ENCODE measurements at regions not wholly inside any gene's neighbourhood (a gene's known extent, or its start where the extent isn't known, plus 50 kb on each side); places are given as distances from the start of the nearest gene placed in this dataset.
A peak's percentile ranks its signal among the peaks of the same experiment; 100 is the strongest.

- no peak for DNase-seq (ENCODE audit: low spot score)
- ATAC-seq, result no peak
Observed at GRCh38 chr16:5386989-5387388, 289.4 kb upstream of the EEF2KMT start.

DNA sequence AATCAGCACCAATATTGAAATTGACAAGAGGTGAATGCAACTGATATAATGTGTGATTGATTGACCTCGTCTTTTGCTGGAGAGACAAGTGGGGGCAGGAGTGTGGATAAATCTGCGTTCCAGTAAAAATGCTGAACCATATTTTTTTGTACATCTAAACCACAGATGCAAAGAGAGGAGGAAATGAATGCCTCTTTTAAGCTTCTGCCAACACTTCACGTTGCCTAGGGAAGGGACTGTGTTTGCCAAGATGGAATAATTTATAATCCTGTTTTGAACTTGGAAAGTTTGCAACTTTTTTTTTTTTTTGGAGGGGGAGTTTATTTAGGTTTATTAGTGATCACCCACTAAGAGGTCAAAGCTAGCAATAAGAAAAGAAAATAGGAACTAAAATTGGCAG is 288.2 kb upstream of the EEF2KMT start:
- DNase-seq (ENCODE audit: low spot score), result no peak
- ATAC-seq, result no peak

- DNase-seq (ENCODE audit: low spot score) (no peak), ATAC-seq (no peak)
Observed at GRCh38 chr16:5385115-5385514, 287.5 kb upstream of the EEF2KMT start.

DNA sequence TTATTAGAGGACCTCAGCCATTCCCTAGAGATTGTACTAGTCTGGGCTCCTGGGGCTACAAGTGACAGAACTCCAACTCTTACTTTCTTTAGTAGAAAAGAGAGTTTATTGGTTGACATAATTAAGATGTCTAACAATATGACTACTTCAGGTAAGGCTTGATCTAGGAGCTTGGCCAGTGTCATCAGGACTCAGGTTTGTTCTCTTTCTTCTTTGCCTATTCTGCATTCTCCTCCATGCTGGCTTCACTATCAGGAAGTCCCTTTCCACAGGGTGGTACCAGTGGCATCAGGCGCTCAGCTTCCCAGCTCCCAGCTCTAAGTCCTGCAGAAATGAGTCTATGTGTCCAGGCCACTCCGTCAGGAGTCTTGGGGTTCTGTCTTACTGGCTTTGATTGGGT is 286.1 kb upstream of the EEF2KMT start:
- DNase-seq (ENCODE audit: low spot score) (no peak), ATAC-seq (no peak)

GRCh38 chr16:5382484-5382883 is 284.9 kb upstream of the EEF2KMT start:
- DNase-seq (ENCODE audit: low spot score), result no peak
- ATAC-seq, result no peak

- DNase-seq (ENCODE audit: low spot score) (no peak), ATAC-seq (no peak)
Observed at GRCh38 chr16:5381481-5381880, 283.9 kb upstream of the EEF2KMT start.

- no peak for DNase-seq (ENCODE audit: low spot score)
- no peak for ATAC-seq
Observed at GRCh38 chr16:5379954-5380353, 282.4 kb upstream of the EEF2KMT start.

GRCh38 chr16:5378531-5378930 is 280.9 kb upstream of the EEF2KMT start:
- DNase-seq (ENCODE audit: low spot score), result no peak
- ATAC-seq, result no peak

GRCh38 chr16:5377280-5377898 is 279.8 kb upstream of the EEF2KMT start:
- ATAC-seq (no peak), DNase-seq (ENCODE audit: low spot score) (no peak)

- DNase-seq (ENCODE audit: low spot score) (no peak), ATAC-seq (no peak)
Observed at GRCh38 chr16:5374184-5374583, 276.6 kb upstream of the EEF2KMT start.

DNA sequence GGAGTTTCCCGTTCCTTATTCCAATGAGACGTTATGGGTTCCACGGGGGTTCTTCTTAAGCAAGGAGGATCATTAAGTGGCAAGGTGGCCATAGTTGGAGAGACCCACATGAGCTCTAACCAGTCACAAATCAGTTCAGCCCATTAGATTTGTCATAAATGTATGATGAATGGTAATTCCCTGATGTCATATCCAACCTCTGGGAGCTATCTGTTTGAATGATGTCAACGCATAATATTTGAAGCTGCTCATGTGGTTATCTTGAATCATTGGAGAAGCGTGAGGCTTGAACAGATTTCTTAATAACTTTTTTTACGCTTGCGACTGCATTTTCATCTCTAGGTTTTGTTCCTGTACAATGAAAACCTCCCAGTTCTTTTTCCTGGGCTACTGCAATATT is 270.4 kb upstream of the EEF2KMT start:
- ATAC-seq, result no peak
- no peak for DNase-seq (ENCODE audit: low spot score)

DNA sequence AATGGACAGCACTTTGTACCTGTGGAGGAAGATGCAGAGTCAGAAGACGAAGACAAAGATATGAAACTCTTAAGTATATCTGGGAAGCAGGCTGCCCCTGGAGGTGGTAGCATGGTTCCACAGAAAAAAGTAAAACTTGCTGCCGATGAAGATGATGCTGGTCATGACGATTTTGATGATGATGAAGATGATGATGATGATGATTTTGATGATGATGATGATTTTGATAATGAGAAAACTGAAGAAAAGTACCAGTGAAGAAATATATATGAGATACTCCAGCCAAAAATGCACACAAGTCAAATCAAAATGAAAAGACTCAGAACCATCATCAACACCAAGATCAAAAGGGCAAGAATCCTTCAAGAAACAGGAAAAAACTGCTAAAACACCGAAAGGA is 268.5 kb upstream of the EEF2KMT start:
- DNase-seq (ENCODE audit: low spot score) (no peak), ATAC-seq (no peak)

DNA sequence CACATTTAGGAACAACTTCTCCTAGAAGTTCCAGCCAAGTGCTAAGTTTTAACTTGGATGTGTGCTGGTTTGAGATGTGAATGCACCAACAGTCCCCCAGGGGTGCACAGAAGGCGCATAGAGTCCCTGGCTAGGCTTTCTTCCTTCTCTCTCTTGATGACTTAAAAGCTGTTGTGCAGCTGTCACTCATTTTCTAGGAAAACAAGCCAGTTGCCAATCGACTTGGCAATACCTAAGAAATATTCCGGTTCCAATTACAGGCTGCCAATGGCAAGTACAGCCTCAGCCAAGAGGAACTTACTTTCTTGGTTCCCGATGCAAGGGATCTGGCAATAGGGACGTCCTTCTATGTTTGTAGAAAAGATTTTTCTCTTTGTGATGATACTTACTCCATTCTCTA is 266.6 kb upstream of the EEF2KMT start:
- DNase-seq (ENCODE audit: low spot score), result no peak
- ATAC-seq, result no peak

- ATAC-seq (no peak), DNase-seq (ENCODE audit: low spot score) (no peak)
Observed at GRCh38 chr16:5361322-5361721, 263.7 kb upstream of the EEF2KMT start.

GRCh38 chr16:5354645-5355044 is 257.1 kb upstream of the EEF2KMT start:
- ATAC-seq (no peak), DNase-seq (ENCODE audit: low spot score) (no peak)

DNA sequence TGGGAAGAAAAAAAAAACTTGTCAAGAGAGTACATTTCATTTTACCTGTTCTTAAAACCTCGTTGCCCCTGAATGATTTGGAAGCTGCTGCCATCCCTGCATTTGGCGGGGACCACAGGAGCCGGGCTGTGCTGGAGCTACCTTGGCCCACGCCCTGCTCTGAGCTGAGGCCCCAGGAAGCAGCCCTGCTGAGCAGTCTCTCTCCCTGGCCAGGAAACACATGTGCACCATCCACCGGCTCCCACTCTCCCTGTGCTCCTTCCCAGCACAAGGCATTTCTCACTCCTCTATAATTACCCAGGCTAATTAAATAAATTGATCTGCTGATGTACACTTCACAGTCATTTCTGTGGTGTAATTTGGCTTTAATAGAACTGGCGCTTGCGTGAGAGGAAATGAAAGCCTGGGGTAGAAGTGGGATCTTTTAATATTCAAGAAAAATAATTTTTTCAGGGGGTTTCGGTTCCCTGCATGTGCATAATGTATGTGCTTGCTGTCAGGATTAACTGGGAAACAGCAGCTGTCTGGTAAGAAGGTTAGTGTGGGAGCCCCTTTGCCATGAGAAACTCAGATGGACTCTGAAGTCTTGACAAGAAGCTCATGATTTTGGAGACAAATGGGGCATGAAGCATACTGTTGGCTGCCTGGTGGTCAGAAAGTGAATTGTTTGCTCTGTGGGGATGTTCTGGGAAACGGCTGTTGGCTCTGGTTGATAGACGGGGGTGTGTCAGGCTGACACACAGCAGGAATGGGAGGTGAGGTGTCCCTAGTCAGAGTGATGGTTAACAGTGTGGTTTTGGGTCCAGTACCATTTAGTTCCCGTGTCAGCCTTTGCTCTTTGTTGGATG is 252.3 kb upstream of the EEF2KMT start:
- ATAC-seq (no peak), DNase-seq (ENCODE audit: low spot score) (no peak)

DNA sequence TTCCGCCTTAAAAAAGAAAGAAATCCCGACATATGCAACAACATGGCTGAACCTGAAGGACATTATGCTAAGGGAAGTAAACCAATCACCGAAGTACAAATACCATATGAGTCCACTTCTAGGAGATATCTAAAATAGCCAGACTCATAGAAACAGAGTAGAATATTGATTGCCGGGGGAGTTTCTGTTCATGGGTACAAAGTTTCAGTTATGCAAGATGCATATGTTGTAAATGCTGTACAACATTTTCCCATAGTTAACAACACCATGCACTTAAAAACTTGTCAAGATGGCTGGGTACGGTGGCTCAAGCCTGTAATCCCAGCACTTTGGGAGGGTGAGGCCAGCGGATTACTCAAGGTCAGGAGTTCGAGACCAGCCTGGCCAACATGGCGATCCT is 251.5 kb upstream of the EEF2KMT start:
- DNase-seq (ENCODE audit: low spot score) (no peak), ATAC-seq (peak; percentile 54)

DNA sequence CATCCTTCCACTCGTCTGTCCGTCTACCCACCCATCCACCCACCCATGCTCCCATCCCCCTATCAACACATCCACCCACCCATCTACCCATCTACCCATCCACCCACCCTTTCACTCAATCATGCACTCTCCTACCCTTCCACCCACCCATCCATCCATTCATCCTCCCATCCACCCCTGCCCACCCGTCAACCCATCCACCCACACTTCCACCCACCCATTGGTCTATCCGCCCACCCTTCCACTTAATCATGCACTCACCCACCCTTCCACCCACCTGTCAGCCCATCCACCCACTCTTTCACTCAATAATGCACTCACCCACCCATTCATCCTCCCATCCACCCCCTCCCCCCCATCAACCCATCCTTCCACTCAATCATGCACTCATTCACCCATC is 250.0 kb upstream of the EEF2KMT start:
- ATAC-seq (no peak), DNase-seq (ENCODE audit: low spot score) (no peak)

- DNase-seq (ENCODE audit: low spot score), result no peak
Observed at GRCh38 chr16:5336941-5337340, 239.3 kb upstream of the EEF2KMT start.

GRCh38 chr16:5333991-5334390 is 236.4 kb upstream of the EEF2KMT start:
- ATAC-seq (no peak), DNase-seq (ENCODE audit: low spot score) (no peak)

More at GRCh38 chr16:5336941-5337340, 239.3 kb upstream of the EEF2KMT start:
- no peak for ATAC-seq

DNA sequence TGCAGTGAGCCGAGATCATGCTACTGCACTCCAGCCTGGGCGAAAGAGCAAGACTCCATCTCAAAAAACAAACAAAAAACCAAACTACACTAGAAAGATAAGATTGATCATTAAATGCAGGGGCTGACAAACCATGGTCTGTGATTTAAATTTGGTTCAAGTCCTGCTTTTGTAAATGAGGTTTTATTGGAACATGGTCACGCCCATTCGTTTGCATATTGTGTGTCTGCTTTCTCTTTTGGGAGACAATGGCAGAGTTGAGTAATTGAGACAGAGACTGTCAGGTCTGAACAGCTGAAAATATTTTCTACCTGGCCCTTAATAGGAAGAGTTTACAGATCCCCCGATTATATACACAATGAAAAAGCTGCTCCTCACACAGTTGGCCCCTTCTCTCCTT is 235.5 kb upstream of the EEF2KMT start:
- ATAC-seq (no peak), DNase-seq (ENCODE audit: low spot score) (no peak)

DNA sequence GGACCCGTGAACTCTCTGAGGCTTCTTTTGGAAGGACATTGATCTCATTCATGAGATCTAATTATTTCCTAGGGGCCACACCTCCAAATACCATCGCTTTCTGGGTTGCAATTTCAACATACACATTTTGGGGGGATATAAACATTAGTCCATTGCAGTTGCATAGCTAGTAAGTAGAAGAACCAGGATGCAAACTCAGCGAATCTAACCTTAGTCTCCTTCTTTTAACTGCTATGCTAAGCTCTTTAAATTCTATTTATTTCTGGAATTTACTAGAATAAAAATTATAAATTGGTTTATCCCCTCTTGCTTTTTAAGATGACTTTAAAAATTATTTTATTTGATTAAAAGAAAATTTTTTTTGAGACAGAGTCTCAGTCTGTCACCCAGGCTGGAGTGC is 232.5 kb upstream of the EEF2KMT start:
- ATAC-seq (no peak), DNase-seq (ENCODE audit: low spot score) (no peak)

GRCh38 chr16:5328546-5328945 is 231.0 kb upstream of the EEF2KMT start:
- ATAC-seq (no peak), DNase-seq (ENCODE audit: low spot score) (no peak)
